GM12878 (cell line): ENCODE measurements at regions not wholly inside any gene's neighbourhood (a gene's known extent, or its start where the extent isn't known, plus 50 kb on each side); places are given as distances from the start of the nearest gene placed in this dataset.

Experiments
- CTCF ChIP-seq, 3 experiments: IDR thresholded peaks in 2 of 3; conservative IDR thresholded peaks in 1 of 3; 2 replicates each; pipeline ENCODE4 v1.5.1; 2011; ENCODE audit warnings: low read depth in 3 of 3, low read length in 3 of 3, mild to moderate bottlenecking in 3 of 3, control low read depth in 2 of 3, moderate library complexity in 2 of 3, inconsistent platforms in 1 of 3, mixed read lengths in 1 of 3; ENCODE audit not compliant: control insufficient read depth in 2 of 3, insufficient read depth in 1 of 3; ENCODE audit errors: extremely low read depth in 1 of 3
- JUNB ChIP-seq: IDR thresholded peaks from 2 replicates; pipeline ENCODE4 v1.6.1; 2016; ENCODE audit warnings: antibody characterized with exemption, mild to moderate bottlenecking
- POLR2AphosphoS2 ChIP-seq: IDR thresholded peaks from 2 replicates; pipeline ENCODE4 v1.6.1; 2011; ENCODE audit warnings: low read depth, mild to moderate bottlenecking, low read length, improper control_type of control experiment, moderate library complexity
- POLR2AphosphoS5 ChIP-seq: IDR thresholded peaks from 2 replicates; pipeline ENCODE4 v1.6.1; 2011; ENCODE audit warnings: mild to moderate bottlenecking, low read length, inconsistent platforms
- PRDM15 ChIP-seq: fragments of 450-650 bp; formaldehyde crosslinking; IDR thresholded peaks from 2 replicates; pipeline ENCODE4 v1.4.0; 2020; ENCODE audit warnings: mild to moderate bottlenecking, moderate library complexity
- TCF12 ChIP-seq: IDR thresholded peaks from 2 replicates; pipeline ENCODE4 v1.6.1; 2011; ENCODE audit warnings: low read depth, mild to moderate bottlenecking, low read length
- ZBTB40 ChIP-seq: fragments of 450-650 bp; IDR thresholded peaks from 2 replicates; pipeline ENCODE4 v1.6.1; 2016; ENCODE audit warnings: mild to moderate bottlenecking, moderate library complexity, borderline replicate concordance

- TF ChIP-seq POLR2AphosphoS5: no peak
- TF ChIP-seq ZBTB40: no peak
- no peak for TF ChIP-seq CTCF (IDR thresholded peaks at IDR 0.05 in 2 of 3, conservative IDR thresholded peaks at IDR 0.05 in 1 of 3; ENCODE audit: control insufficient read depth in 2 of 3, extremely low read depth in 1 of 3, insufficient read depth in 1 of 3, low read depth in 3 of 3, low read length in 3 of 3)
- TF ChIP-seq PRDM15 (CRISPR knock-in tag): no peak
- no peak for TF ChIP-seq TCF12
- TF ChIP-seq POLR2AphosphoS2: no peak
- no peak for TF ChIP-seq JUNB
Measured at GRCh38 chr5:162289489-162289888, 221.9 kb downstream of the GABRG2 start.
